ENCODE measurements at regions not wholly inside any gene's neighbourhood (a gene's known extent, or its start where the extent isn't known, plus 50 kb on each side); places are given as distances from the start of the nearest gene placed in this dataset.

DNA sequence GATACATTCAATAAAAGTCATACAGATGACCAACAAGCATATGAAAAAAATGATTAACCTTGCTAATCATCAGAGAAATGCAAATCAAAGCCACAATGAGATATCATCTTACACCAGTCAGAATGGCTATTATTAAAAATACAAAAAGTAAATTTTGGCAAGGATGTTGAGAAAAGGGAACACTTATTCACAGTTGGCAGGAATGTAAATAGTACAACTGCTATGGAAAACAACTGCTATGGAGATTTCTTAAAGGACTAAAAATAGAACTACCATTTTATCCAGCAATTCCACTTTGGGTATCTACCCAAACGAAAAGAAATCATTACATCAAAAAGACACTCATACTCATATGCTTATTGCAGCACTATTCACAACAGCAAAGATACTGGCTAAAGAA, 1121.8 kb downstream of the TBL1XR1 start:
- intact Hi-C loops (cut with micrococcal nuclease; ENCODE audit: unreplicated experiment): no loop called here
- H3K4me3 ChIP-seq (ENCODE audit: low read depth, low read length, poor library complexity, severe bottlenecking): no peak overlapping the region
- CTCF ChIA-PET: no interaction called here
- BruUV-seq (replicated peaks): no TSS peak
- no peak overlapping the region for H3K27ac ChIP-seq (ENCODE audit: low read depth, low read length, poor library complexity, severe bottlenecking)
- H3K9me3 ChIP-seq (ENCODE audit: low read depth, low read length, poor library complexity, severe bottlenecking): no peaks in the 10 kb centered on the region
- no peaks in the 10 kb centered on the region for H3K27me3 ChIP-seq (replicated peaks; ENCODE audit: insufficient read depth, low read depth, low read length, poor library complexity)
- no peak for TF ChIP-seq EZH2 (IDR thresholded peaks at IDR 0.05; ENCODE audit: borderline replicate concordance, low read depth, low read length, poor library complexity, severe bottlenecking)
- TF ChIP-seq, protein P1, sequence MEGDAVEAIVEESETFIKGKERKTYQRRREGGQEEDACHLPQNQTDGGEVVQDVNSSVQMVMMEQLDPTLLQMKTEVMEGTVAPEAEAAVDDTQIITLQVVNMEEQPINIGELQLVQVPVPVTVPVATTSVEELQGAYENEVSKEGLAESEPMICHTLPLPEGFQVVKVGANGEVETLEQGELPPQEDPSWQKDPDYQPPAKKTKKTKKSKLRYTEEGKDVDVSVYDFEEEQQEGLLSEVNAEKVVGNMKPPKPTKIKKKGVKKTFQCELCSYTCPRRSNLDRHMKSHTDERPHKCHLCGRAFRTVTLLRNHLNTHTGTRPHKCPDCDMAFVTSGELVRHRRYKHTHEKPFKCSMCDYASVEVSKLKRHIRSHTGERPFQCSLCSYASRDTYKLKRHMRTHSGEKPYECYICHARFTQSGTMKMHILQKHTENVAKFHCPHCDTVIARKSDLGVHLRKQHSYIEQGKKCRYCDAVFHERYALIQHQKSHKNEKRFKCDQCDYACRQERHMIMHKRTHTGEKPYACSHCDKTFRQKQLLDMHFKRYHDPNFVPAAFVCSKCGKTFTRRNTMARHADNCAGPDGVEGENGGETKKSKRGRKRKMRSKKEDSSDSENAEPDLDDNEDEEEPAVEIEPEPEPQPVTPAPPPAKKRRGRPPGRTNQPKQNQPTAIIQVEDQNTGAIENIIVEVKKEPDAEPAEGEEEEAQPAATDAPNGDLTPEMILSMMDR (conservative IDR thresholded peaks at IDR 0.05; ENCODE audit: low read depth, low read length): no peak
- DNase-seq (ENCODE audit: low spot score): no peak
- no peaks in the 10 kb centered on the region for H3K36me3 ChIP-seq (ENCODE audit: insufficient read depth, low read length, poor library complexity, severe bottlenecking)
- POLR2A ChIA-PET (ENCODE audit: low non-redundant PET): no interaction called here
- no peaks in the 10 kb centered on the region for H3K4me1 ChIP-seq (ENCODE audit: insufficient read depth, low read length, poor library complexity, severe bottlenecking)

DNA sequence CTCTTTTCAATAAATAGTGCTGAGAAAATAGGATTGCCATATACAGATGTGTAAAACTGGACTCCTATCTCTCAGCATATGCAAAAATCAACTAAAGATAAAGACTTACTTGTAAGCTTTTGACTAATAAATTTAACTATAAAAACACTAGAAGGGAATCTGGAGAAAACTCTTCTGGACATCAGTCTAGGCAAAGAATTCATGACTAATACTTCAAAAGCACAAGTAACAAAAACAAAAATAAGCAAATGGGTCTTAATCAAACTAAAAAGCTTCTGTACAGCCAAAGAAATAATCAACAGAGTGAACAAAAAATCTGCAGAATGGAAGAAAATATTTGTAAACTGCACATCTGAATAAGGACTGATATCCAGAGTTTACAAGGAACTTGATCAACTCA, 1122.2 kb downstream of the TBL1XR1 start:
- H3K27ac ChIP-seq (ENCODE audit: low read depth, low read length, poor library complexity, severe bottlenecking): no peak overlapping the region
- intact Hi-C loops (cut with micrococcal nuclease; ENCODE audit: unreplicated experiment): no loop called here
- TF ChIP-seq EZH2 (IDR thresholded peaks at IDR 0.05; ENCODE audit: borderline replicate concordance, low read depth, low read length, poor library complexity, severe bottlenecking): no peak
- TF ChIP-seq, protein P1 (conservative IDR thresholded peaks at IDR 0.05; ENCODE audit: low read depth, low read length): no peak
- no peaks in the 10 kb centered on the region for H3K36me3 ChIP-seq (ENCODE audit: insufficient read depth, low read length, poor library complexity, severe bottlenecking)
- no peak for DNase-seq (ENCODE audit: low spot score)
- H3K9me3 ChIP-seq (ENCODE audit: low read depth, low read length, poor library complexity, severe bottlenecking): no peaks in the 10 kb centered on the region
- ChIA-PET CTCF (no interaction called here), POLR2A (ENCODE audit: low non-redundant PET) (no interaction called here)
- H3K27me3 ChIP-seq (replicated peaks; ENCODE audit: insufficient read depth, low read depth, low read length, poor library complexity): no peaks in the 10 kb centered on the region
- H3K4me1 ChIP-seq (ENCODE audit: insufficient read depth, low read length, poor library complexity, severe bottlenecking): no peaks in the 10 kb centered on the region
- no TSS peak for BruUV-seq (replicated peaks)
- H3K4me3 ChIP-seq (ENCODE audit: low read depth, low read length, poor library complexity, severe bottlenecking): no peak overlapping the region

DNA sequence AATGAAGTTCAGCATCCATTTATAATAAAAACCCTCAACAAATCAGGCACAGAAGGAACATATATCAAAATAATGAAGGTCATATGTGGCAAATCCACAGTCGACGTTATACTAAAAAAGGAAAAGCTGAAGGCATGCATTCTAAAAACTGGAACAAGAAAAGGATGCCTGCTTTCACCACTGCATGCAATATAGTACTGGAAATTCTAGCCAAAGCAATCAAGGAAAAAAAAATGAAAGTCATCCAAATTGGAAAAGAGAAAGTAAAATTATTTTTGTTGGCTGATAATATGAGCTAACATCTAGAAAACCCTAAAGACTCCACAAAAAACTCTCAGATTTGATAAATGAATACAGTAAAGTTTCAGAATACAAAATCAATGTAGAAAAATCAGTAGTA, 1123.2 kb downstream of the TBL1XR1 start:
- CTCF ChIA-PET: no interaction called here
- no peaks in the 10 kb centered on the region for H3K27me3 ChIP-seq (replicated peaks; ENCODE audit: insufficient read depth, low read depth, low read length, poor library complexity)
- no TSS peak for BruUV-seq (replicated peaks)
- intact Hi-C loops (cut with micrococcal nuclease; ENCODE audit: unreplicated experiment): no loop called here
- H3K4me1 ChIP-seq (ENCODE audit: insufficient read depth, low read length, poor library complexity, severe bottlenecking): no peaks in the 10 kb centered on the region
- no peak overlapping the region for H3K27ac ChIP-seq (ENCODE audit: low read depth, low read length, poor library complexity, severe bottlenecking)
- no peak overlapping the region for H3K4me3 ChIP-seq (ENCODE audit: low read depth, low read length, poor library complexity, severe bottlenecking)
- no peak for TF ChIP-seq EZH2 (IDR thresholded peaks at IDR 0.05; ENCODE audit: borderline replicate concordance, low read depth, low read length, poor library complexity, severe bottlenecking)
- TF ChIP-seq, protein P1 (conservative IDR thresholded peaks at IDR 0.05; ENCODE audit: low read depth, low read length): no peak
- DNase-seq (ENCODE audit: low spot score): no peak
- H3K36me3 ChIP-seq (ENCODE audit: insufficient read depth, low read length, poor library complexity, severe bottlenecking): no peaks in the 10 kb centered on the region
- POLR2A ChIA-PET (ENCODE audit: low non-redundant PET): no interaction called here
- H3K9me3 ChIP-seq (ENCODE audit: low read depth, low read length, poor library complexity, severe bottlenecking): no peaks in the 10 kb centered on the region
